Globus pallidus (tissue), 1 donor: ENCODE measurements at regions not wholly inside any gene's neighbourhood (a gene's known extent, or its start where the extent isn't known, plus 50 kb on each side); places are given as distances from the start of the nearest gene placed in this dataset.
"Not testable (repeated sequence)": the region's sequence is repeated elsewhere in the genome, so short reads cannot be mapped to it uniquely, and the experiment has no call there.

Experiments
- DNase-seq: peaks from one replicate; pipeline ENCODE4 v3.0.0-alpha.2; 2015; ENCODE audit warnings: low spot score

- DNase-seq = peak; percentile 53
Observed at GRCh38 chr4:26239801-26240200, 81.0 kb upstream of the RBPJ start.

GRCh38 chr4:26241179-26241578 lies 79.6 kb upstream of the RBPJ start:
- no peak for DNase-seq

GRCh38 chr4:26242451-26242850 lies 78.4 kb upstream of the RBPJ start:
- no peak for DNase-seq

GRCh38 chr4:26244138-26244537 lies 76.7 kb upstream of the RBPJ start:
- not testable (repeated sequence) for DNase-seq

GRCh38 chr4:26248647-26249046 lies 72.2 kb upstream of the RBPJ start:
- no peak for DNase-seq

GRCh38 chr4:26252349-26253025 lies 68.3 kb upstream of the RBPJ start:
- no peak for DNase-seq

- no peak for DNase-seq
Observed at GRCh38 chr4:26253968-26254367, 66.8 kb upstream of the RBPJ start.

GRCh38 chr4:26255989-26256388 lies 64.8 kb upstream of the RBPJ start:
- no peak for DNase-seq

GRCh38 chr4:26257444-26257843 lies 63.4 kb upstream of the RBPJ start:
- not testable (repeated sequence) for DNase-seq

GRCh38 chr4:26257850-26258249 lies 63.0 kb upstream of the RBPJ start:
- DNase-seq = no peak

GRCh38 chr4:26260571-26260970 lies 60.2 kb upstream of the RBPJ start:
- DNase-seq = no peak

GRCh38 chr4:26261405-26261804 lies 59.4 kb upstream of the RBPJ start:
- no peak for DNase-seq

- DNase-seq = no peak
Observed at GRCh38 chr4:26263165-26263564, 57.6 kb upstream of the RBPJ start.

- DNase-seq = no peak
Observed at GRCh38 chr4:26264109-26264508, 56.7 kb upstream of the RBPJ start.

- peak; percentile 22 for DNase-seq
Observed at GRCh38 chr4:26267087-26267486, 53.7 kb upstream of the RBPJ start.

- no peak for DNase-seq
Observed at GRCh38 chr4:26268246-26268645, 52.6 kb upstream of the RBPJ start.

GRCh38 chr4:26269038-26269437 lies 51.8 kb upstream of the RBPJ start:
- no peak for DNase-seq
